ENCODE measurements at regions not wholly inside any gene's neighbourhood (a gene's known extent, or its start where the extent isn't known, plus 50 kb on each side); places are given as distances from the start of the nearest gene placed in this dataset.

- H3K27me3 ChIP-seq (ENCODE audit: insufficient read depth, low read length, poor library complexity, severe bottlenecking) = no peaks in the 10 kb centered on the region
- H3K4me3 ChIP-seq (ENCODE audit: low read length, poor library complexity, severe bottlenecking) = no peak overlapping the region
- no peak overlapping the region for H3K9ac ChIP-seq (ENCODE audit: low read depth, low read length, poor library complexity, severe bottlenecking)
- H2AFZ ChIP-seq (ENCODE audit: low read length) = no peak overlapping the region
- H3K9me3 ChIP-seq (ENCODE audit: insufficient read depth, low read depth, low read length) = no peaks in the 10 kb centered on the region
- no peaks in the 10 kb centered on the region for H3K79me2 ChIP-seq (ENCODE audit: insufficient read depth, low read length)
- no peaks in the 10 kb centered on the region for H3F3A ChIP-seq (ENCODE audit: low read depth)
- TF ChIP-seq CTCF (conservative IDR thresholded peaks at IDR 0.05; ENCODE audit: low read length) = no peak
- TF ChIP-seq EZH2phosphoT487 (IDR thresholded peaks at IDR 0.05; ENCODE audit: borderline replicate concordance) = no peak
- H3K9me2 ChIP-seq (replicated peaks; ENCODE audit: low read depth, low read length) = no peaks in the 10 kb centered on the region
- H3K4me2 ChIP-seq (ENCODE audit: low read depth, low read length, poor library complexity, severe bottlenecking) = no peak overlapping the region
- H3K4me1 ChIP-seq (ENCODE audit: insufficient read depth, low read length, poor library complexity, severe bottlenecking) = no peaks in the 10 kb centered on the region
- no peaks in the 10 kb centered on the region for H4K20me1 ChIP-seq (ENCODE audit: insufficient read depth, low read length, poor library complexity, severe bottlenecking)
- no peaks in the 10 kb centered on the region for H3K36me3 ChIP-seq (ENCODE audit: insufficient read depth, low read length)
These were observed 258.4 kb upstream of the ZNF717 start for GRCh38 chr3:76043746-76044145.

GRCh38 chr3:76044601-76045600 lies 259.6 kb upstream of the ZNF717 start:
- Histone ChIP-seq H3K4me3 (ENCODE audit: low read length, poor library complexity, severe bottlenecking) (no peak overlapping the region), H2AFZ (ENCODE audit: low read length) (peak overlapping the region; percentile 51; the same call in 1 of the 2 replicates), H3K9me3 (ENCODE audit: insufficient read depth, low read depth, low read length) (no peaks in the 10 kb centered on the region), H4K20me1 (ENCODE audit: insufficient read depth, low read length, poor library complexity, severe bottlenecking) (no peaks in the 10 kb centered on the region), H3F3A (ENCODE audit: low read depth) (no peaks in the 10 kb centered on the region), H3K79me2 (ENCODE audit: insufficient read depth, low read length) (no peaks in the 10 kb centered on the region), H3K4me1 (ENCODE audit: insufficient read depth, low read length, poor library complexity, severe bottlenecking) (no peaks in the 10 kb centered on the region), H3K36me3 (ENCODE audit: insufficient read depth, low read length) (no peaks in the 10 kb centered on the region), H3K27me3 (ENCODE audit: insufficient read depth, low read length, poor library complexity, severe bottlenecking) (no peaks in the 10 kb centered on the region), H3K9me2 (replicated peaks; ENCODE audit: low read depth, low read length) (no peaks in the 10 kb centered on the region), H3K4me2 (ENCODE audit: low read depth, low read length, poor library complexity, severe bottlenecking) (no peak overlapping the region), H3K9ac (ENCODE audit: low read depth, low read length, poor library complexity, severe bottlenecking) (no peak overlapping the region)
- TF ChIP-seq CTCF (conservative IDR thresholded peaks at IDR 0.05; ENCODE audit: low read length) (peak; percentile 78), EZH2phosphoT487 (IDR thresholded peaks at IDR 0.05; ENCODE audit: borderline replicate concordance) (no peak)

- Histone ChIP-seq H3K27me3 (ENCODE audit: insufficient read depth, low read length, poor library complexity, severe bottlenecking) (no peaks in the 10 kb centered on the region), H3K9me3 (ENCODE audit: insufficient read depth, low read depth, low read length) (no peaks in the 10 kb centered on the region), H3K4me3 (ENCODE audit: low read length, poor library complexity, severe bottlenecking) (no peak overlapping the region), H3K79me2 (ENCODE audit: insufficient read depth, low read length) (no peaks in the 10 kb centered on the region), H3K36me3 (ENCODE audit: insufficient read depth, low read length) (no peaks in the 10 kb centered on the region), H3F3A (ENCODE audit: low read depth) (no peaks in the 10 kb centered on the region), H4K20me1 (ENCODE audit: insufficient read depth, low read length, poor library complexity, severe bottlenecking) (no peaks in the 10 kb centered on the region), H3K4me2 (ENCODE audit: low read depth, low read length, poor library complexity, severe bottlenecking) (no peak overlapping the region), H3K4me1 (ENCODE audit: insufficient read depth, low read length, poor library complexity, severe bottlenecking) (no peaks in the 10 kb centered on the region), H2AFZ (ENCODE audit: low read length) (no peak overlapping the region), H3K9me2 (replicated peaks; ENCODE audit: low read depth, low read length) (no peaks in the 10 kb centered on the region), H3K9ac (ENCODE audit: low read depth, low read length, poor library complexity, severe bottlenecking) (no peak overlapping the region)
- TF ChIP-seq EZH2phosphoT487 (IDR thresholded peaks at IDR 0.05; ENCODE audit: borderline replicate concordance) = no peak
- TF ChIP-seq CTCF (conservative IDR thresholded peaks at IDR 0.05; ENCODE audit: low read length) = no peak
These were observed 262.0 kb upstream of the ZNF717 start for GRCh38 chr3:76047368-76047767.

Data from Loucy (cell line).